Neural crest cell (in vitro differentiated cells): ENCODE measurements at regions not wholly inside any gene's neighbourhood (a gene's known extent, or its start where the extent isn't known, plus 50 kb on each side); places are given as distances from the start of the nearest gene placed in this dataset.
A peak's percentile ranks its signal among the peaks of the same experiment; 100 is the strongest.

Experiments
- DNase-seq: peaks from one replicate; pipeline ENCODE4 v3.0.0; 2021; ENCODE audit warnings: low read depth, mixed read lengths, low spot score
- H3K27ac Mint-ChIP-seq: one replicate; pipeline ENCODE4 v1.8.0; 2021; ENCODE audit warnings: mild to moderate bottlenecking, mixed read lengths; ENCODE audit not compliant: unreplicated experiment
- H3K27me3 Mint-ChIP-seq: 2 replicates; pipeline ENCODE4 v1.8.0; 2021; ENCODE audit warnings: low read depth, mild to moderate bottlenecking, mixed read lengths
- H3K36me3 Mint-ChIP-seq: 2 replicates; pipeline ENCODE4 v1.8.0; 2021; ENCODE audit warnings: low read depth, mild to moderate bottlenecking, mixed read lengths
- H3K4me1 Mint-ChIP-seq: 2 replicates; pipeline ENCODE4 v1.8.0; 2021; ENCODE audit warnings: mixed read lengths
- H3K4me3 Mint-ChIP-seq: one replicate; pipeline ENCODE4 v1.8.0; 2021; ENCODE audit warnings: mild to moderate bottlenecking, mixed read lengths
- H3K9me3 Mint-ChIP-seq: 2 replicates; pipeline ENCODE4 v1.8.0; 2021; ENCODE audit warnings: mixed read lengths
- TF ChIP-seq, protein P1 (sequence below): fragments of 200-600 bp; sonication (generic); conservative IDR thresholded peaks from 2 replicates; pipeline ENCODE4 v1.5.0; 2021; ENCODE audit warnings: antibody characterized with exemption, mild to moderate bottlenecking

DNA sequence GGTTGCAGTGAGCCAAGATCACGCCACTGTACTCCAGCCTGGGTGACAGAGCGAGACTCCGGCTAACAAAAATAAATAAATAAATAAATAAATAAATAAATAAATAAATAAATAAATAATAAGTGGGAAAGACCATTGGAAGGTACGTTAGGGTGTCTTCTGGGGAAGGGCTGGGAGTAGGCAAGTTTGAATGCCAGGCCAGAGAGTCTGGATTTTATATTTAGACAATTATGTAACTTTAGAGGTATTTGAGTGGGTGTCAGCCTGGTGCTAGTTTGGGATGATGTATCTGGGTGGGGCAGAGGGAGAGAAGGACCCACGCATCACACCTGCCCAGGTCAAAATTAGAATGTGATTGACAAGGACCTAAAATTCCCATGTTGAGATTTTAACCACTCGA lies 73.1 kb upstream of the PRNP start:
- no peak overlapping the region for H3K27ac Mint-ChIP-seq

DNA sequence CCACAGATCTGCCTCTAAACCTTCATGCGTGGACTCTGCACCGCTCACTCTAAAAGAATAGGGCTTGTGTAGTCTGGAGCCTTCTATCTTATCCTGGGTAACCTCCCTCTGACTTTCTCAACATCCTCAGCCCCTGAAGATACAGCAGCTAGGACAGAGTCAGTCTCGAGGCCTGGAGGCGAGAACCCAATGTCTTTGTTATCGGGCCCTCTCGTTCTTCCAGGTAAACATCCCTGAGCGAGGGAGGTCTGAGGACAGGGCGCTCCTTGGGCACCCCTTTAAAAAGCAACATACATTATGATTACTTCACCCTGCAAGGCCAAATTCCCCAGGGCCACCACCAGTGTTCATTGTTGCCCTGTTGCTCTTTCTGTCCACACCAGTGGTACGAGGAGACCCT lies 75.4 kb upstream of the PRNP start:
- no peaks in the 10 kb centered on the region for H3K9me3 Mint-ChIP-seq
- H3K4me3 Mint-ChIP-seq: no peak overlapping the region
- peaks cover 21% of the 10 kb centered on the region for H3K4me1 Mint-ChIP-seq
- no peak overlapping the region for H3K27ac Mint-ChIP-seq
- H3K36me3 Mint-ChIP-seq: no peaks in the 10 kb centered on the region
- no peak for DNase-seq
- TF ChIP-seq, protein P1, sequence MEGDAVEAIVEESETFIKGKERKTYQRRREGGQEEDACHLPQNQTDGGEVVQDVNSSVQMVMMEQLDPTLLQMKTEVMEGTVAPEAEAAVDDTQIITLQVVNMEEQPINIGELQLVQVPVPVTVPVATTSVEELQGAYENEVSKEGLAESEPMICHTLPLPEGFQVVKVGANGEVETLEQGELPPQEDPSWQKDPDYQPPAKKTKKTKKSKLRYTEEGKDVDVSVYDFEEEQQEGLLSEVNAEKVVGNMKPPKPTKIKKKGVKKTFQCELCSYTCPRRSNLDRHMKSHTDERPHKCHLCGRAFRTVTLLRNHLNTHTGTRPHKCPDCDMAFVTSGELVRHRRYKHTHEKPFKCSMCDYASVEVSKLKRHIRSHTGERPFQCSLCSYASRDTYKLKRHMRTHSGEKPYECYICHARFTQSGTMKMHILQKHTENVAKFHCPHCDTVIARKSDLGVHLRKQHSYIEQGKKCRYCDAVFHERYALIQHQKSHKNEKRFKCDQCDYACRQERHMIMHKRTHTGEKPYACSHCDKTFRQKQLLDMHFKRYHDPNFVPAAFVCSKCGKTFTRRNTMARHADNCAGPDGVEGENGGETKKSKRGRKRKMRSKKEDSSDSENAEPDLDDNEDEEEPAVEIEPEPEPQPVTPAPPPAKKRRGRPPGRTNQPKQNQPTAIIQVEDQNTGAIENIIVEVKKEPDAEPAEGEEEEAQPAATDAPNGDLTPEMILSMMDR: no peak
- H3K27me3 Mint-ChIP-seq: peaks cover 2% of the 10 kb centered on the region

More for the DNA sequence above, 73.1 kb upstream of the PRNP start:
- Mint-ChIP-seq H3K36me3 (no peaks in the 10 kb centered on the region), H3K27me3 (no peaks in the 10 kb centered on the region), H3K4me1 (peaks cover 17% of the 10 kb centered on the region), H3K4me3 (no peak overlapping the region), H3K9me3 (no peaks in the 10 kb centered on the region)
- no peak for DNase-seq
- TF ChIP-seq, protein P1: no peak

DNA sequence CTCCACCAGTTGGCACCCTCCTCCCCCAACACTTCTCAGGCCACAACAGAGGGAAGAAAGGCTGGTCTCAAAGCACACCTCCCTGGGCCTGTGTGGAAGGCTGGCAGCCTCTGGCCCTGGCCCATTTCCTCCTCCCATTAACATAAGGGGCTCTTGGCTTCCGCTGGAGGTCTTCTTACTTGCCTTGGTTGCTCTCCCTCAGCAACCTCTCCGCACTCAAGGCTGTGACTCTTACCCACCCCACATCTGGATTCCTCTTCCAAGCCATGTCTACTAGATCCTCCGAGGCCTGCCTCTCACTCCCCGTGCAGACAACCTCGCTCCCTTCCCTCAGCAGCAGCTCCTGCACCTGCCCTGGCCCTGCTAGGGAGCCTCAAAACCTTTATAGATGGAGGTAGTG lies 76.7 kb upstream of the PRNP start:
- H3K4me3 Mint-ChIP-seq: no peak overlapping the region
- no peaks in the 10 kb centered on the region for H3K9me3 Mint-ChIP-seq
- H3K4me1 Mint-ChIP-seq: peaks cover 17% of the 10 kb centered on the region
- no peak for DNase-seq
- peaks cover 12% of the 10 kb centered on the region for H3K27me3 Mint-ChIP-seq
- no peak overlapping the region for H3K27ac Mint-ChIP-seq
- TF ChIP-seq, protein P1: no peak
- no peaks in the 10 kb centered on the region for H3K36me3 Mint-ChIP-seq

DNA sequence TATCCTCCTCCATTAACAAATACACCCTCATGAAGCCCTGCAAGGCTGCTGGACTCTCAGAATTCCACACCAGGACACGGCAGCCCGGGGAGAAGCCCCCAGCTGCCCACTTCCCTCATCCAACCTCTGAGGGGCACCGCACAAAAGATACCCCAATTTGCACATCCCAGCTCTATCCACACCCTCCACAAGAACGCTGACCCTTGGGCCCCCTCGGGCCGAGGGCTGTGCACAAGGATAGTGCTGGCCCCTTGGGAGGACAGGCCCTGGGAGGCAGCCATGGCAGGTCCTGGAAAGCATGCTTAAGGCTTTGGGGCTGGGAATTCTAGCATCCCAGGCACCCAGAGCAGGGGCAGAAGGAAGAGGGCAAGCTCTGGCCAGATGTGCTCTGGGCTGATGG lies 77.4 kb upstream of the PRNP start:
- peaks cover 13% of the 10 kb centered on the region for H3K27me3 Mint-ChIP-seq
- H3K9me3 Mint-ChIP-seq: no peaks in the 10 kb centered on the region
- H3K4me3 Mint-ChIP-seq: no peak overlapping the region
- TF ChIP-seq, protein P1: no peak
- H3K27ac Mint-ChIP-seq: no peak overlapping the region
- no peak for DNase-seq
- no peaks in the 10 kb centered on the region for H3K36me3 Mint-ChIP-seq
- peaks cover 10% of the 10 kb centered on the region for H3K4me1 Mint-ChIP-seq

DNA sequence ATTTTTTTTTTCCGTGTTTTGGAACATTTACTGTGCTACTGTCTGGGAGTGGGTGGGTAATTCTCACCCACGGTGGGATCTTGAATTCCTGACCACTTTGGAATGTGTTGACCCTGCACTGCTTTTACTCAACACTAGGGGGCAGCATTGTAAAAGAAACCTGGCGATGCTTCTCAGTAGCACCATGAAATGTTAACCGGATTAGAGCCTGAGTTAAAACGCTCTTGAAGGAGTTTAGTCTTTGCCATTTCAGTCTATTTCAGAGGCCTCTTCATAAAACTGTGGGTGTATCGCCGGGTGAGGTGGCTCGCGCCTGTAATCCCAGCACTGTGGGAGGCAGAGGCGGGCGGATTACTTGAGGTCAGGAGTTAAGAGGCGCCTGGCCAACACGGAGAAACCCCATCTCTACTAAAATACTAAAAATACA lies 79.0 kb upstream of the PRNP start:
- Mint-ChIP-seq H3K4me3 (no peak overlapping the region), H3K9me3 (no peaks in the 10 kb centered on the region), H3K27ac (no peak overlapping the region), H3K36me3 (no peaks in the 10 kb centered on the region), H3K27me3 (peaks cover 20% of the 10 kb centered on the region), H3K4me1 (peaks cover 4% of the 10 kb centered on the region)
- peak; percentile 63 for DNase-seq
- TF ChIP-seq, protein P1: peak; percentile 97

DNA sequence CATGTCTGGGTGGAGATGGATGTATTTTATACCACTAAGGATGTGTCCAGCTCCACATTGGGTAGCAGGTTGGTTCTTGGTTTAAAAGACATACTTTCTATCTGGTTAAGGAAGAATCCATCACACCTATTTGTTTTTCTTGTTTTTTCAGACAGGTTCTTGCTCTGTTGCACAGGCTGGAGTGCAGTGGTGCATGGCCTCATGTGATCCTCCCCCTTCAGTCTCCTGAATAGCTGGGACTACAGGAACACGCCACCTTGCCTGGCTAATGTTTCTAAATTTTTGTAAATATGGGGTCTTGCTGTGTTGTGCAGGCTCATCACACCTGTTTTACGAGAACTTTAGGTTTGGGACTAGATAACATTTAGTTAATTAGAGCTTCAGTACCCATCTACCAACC lies 80.2 kb upstream of the PRNP start:
- TF ChIP-seq, protein P1: no peak
- Mint-ChIP-seq H3K27me3 (peaks cover 27% of the 10 kb centered on the region), H3K36me3 (no peaks in the 10 kb centered on the region)

More for the DNA sequence above, 80.2 kb upstream of the PRNP start:
- Mint-ChIP-seq H3K9me3 (no peaks in the 10 kb centered on the region), H3K27ac (no peak overlapping the region), H3K4me3 (no peak overlapping the region), H3K4me1 (peaks cover 4% of the 10 kb centered on the region)
- DNase-seq: no peak
